ENCODE measurements at regions not wholly inside any gene's neighbourhood (a gene's known extent, or its start where the extent isn't known, plus 50 kb on each side); places are given as distances from the start of the nearest gene placed in this dataset.

GRCh38 chr15:69520067-69520466 is 67.4 kb downstream of the RPLP1 start:
- no peaks in the 10 kb centered on the region for H3K36me3 ChIP-seq (ENCODE audit: insufficient read depth, low read length)
- H3K27ac ChIP-seq (ENCODE audit: low read depth, low read length), result no peak overlapping the region
- H3K27me3 ChIP-seq (ENCODE audit: control insufficient read depth in 1 of 2, insufficient read depth in 2 of 2, low read length in 2 of 2), result no peaks in the 10 kb centered on the region
- H3K4me1 ChIP-seq (ENCODE audit: insufficient read depth, low read length), result no peaks in the 10 kb centered on the region
- no peak overlapping the region for H3K9ac ChIP-seq (ENCODE audit: low read length)
- no peaks in the 10 kb centered on the region for H3K9me3 ChIP-seq (ENCODE audit: low read length)
- no peak overlapping the region for H3K4me3 ChIP-seq (ENCODE audit: low read depth in 1 of 2, low read length in 2 of 2)

- Histone ChIP-seq H3K27me3 (ENCODE audit: control insufficient read depth in 1 of 2, insufficient read depth in 2 of 2, low read length in 2 of 2) (no peaks in the 10 kb centered on the region), H3K36me3 (ENCODE audit: insufficient read depth, low read length) (no peaks in the 10 kb centered on the region), H3K4me1 (ENCODE audit: insufficient read depth, low read length) (no peaks in the 10 kb centered on the region), H3K9me3 (ENCODE audit: low read length) (no peaks in the 10 kb centered on the region), H3K27ac (ENCODE audit: low read depth, low read length) (no peak overlapping the region), H3K4me3 (ENCODE audit: low read depth in 1 of 2, low read length in 2 of 2) (no peak overlapping the region), H3K9ac (ENCODE audit: low read length) (no peak overlapping the region)
These were observed 69.7 kb downstream of the RPLP1 start for GRCh38 chr15:69522361-69522760.

GRCh38 chr15:69523010-69524001 is 70.7 kb downstream of the RPLP1 start:
- H3K9me3 ChIP-seq (ENCODE audit: low read length), result no peaks in the 10 kb centered on the region
- no peak overlapping the region for H3K9ac ChIP-seq (ENCODE audit: low read length)
- no peak overlapping the region for H3K27ac ChIP-seq (ENCODE audit: low read depth, low read length)
- no peaks in the 10 kb centered on the region for H3K4me1 ChIP-seq (ENCODE audit: insufficient read depth, low read length)
- no peaks in the 10 kb centered on the region for H3K36me3 ChIP-seq (ENCODE audit: insufficient read depth, low read length)
- H3K4me3 ChIP-seq (ENCODE audit: low read depth in 1 of 2, low read length in 2 of 2), result no peak overlapping the region
- no peaks in the 10 kb centered on the region for H3K27me3 ChIP-seq (ENCODE audit: control insufficient read depth in 1 of 2, insufficient read depth in 2 of 2, low read length in 2 of 2)

- H3K4me3 ChIP-seq (ENCODE audit: low read depth in 1 of 2, low read length in 2 of 2), result no peak overlapping the region
These were observed 71.7 kb downstream of the RPLP1 start for GRCh38 chr15:69524296-69524695.

GRCh38 chr15:69524814-69525213 is 72.2 kb downstream of the RPLP1 start:
- H3K9me3 ChIP-seq (ENCODE audit: low read length), result no peaks in the 10 kb centered on the region
- no peak overlapping the region for H3K9ac ChIP-seq (ENCODE audit: low read length)
- no peaks in the 10 kb centered on the region for H3K27me3 ChIP-seq (ENCODE audit: control insufficient read depth in 1 of 2, insufficient read depth in 2 of 2, low read length in 2 of 2)
- H3K4me1 ChIP-seq (ENCODE audit: insufficient read depth, low read length), result no peaks in the 10 kb centered on the region
- H3K4me3 ChIP-seq (ENCODE audit: low read depth in 1 of 2, low read length in 2 of 2), result no peak overlapping the region
- H3K36me3 ChIP-seq (ENCODE audit: insufficient read depth, low read length), result no peaks in the 10 kb centered on the region
- H3K27ac ChIP-seq (ENCODE audit: low read depth, low read length), result no peak overlapping the region

More at GRCh38 chr15:69524296-69524695, 71.7 kb downstream of the RPLP1 start:
- no peaks in the 10 kb centered on the region for H3K9me3 ChIP-seq (ENCODE audit: low read length)
- no peaks in the 10 kb centered on the region for H3K27me3 ChIP-seq (ENCODE audit: control insufficient read depth in 1 of 2, insufficient read depth in 2 of 2, low read length in 2 of 2)
- H3K4me1 ChIP-seq (ENCODE audit: insufficient read depth, low read length), result no peaks in the 10 kb centered on the region
- H3K27ac ChIP-seq (ENCODE audit: low read depth, low read length), result no peak overlapping the region
- no peak overlapping the region for H3K9ac ChIP-seq (ENCODE audit: low read length)
- no peaks in the 10 kb centered on the region for H3K36me3 ChIP-seq (ENCODE audit: insufficient read depth, low read length)

GRCh38 chr15:69525543-69525942 is 72.9 kb downstream of the RPLP1 start:
- Histone ChIP-seq H3K4me1 (ENCODE audit: insufficient read depth, low read length) (no peaks in the 10 kb centered on the region), H3K36me3 (ENCODE audit: insufficient read depth, low read length) (no peaks in the 10 kb centered on the region), H3K4me3 (ENCODE audit: low read depth in 1 of 2, low read length in 2 of 2) (no peak overlapping the region), H3K27ac (ENCODE audit: low read depth, low read length) (no peak overlapping the region), H3K9ac (ENCODE audit: low read length) (no peak overlapping the region), H3K27me3 (ENCODE audit: control insufficient read depth in 1 of 2, insufficient read depth in 2 of 2, low read length in 2 of 2) (no peaks in the 10 kb centered on the region), H3K9me3 (ENCODE audit: low read length) (no peaks in the 10 kb centered on the region)

- no peaks in the 10 kb centered on the region for H3K36me3 ChIP-seq (ENCODE audit: insufficient read depth, low read length)
- H3K27ac ChIP-seq (ENCODE audit: low read depth, low read length), result no peak overlapping the region
- no peak overlapping the region for H3K9ac ChIP-seq (ENCODE audit: low read length)
These were observed 73.8 kb downstream of the RPLP1 start for GRCh38 chr15:69526081-69527061.

GRCh38 chr15:69529141-69529540 is 76.5 kb downstream of the RPLP1 start:
- H3K4me3 ChIP-seq (ENCODE audit: low read depth in 1 of 2, low read length in 2 of 2), result no peak overlapping the region
- H3K27ac ChIP-seq (ENCODE audit: low read depth, low read length), result no peak overlapping the region
- peaks cover 11% of the 10 kb centered on the region for H3K4me1 ChIP-seq (ENCODE audit: insufficient read depth, low read length)
- no peaks in the 10 kb centered on the region for H3K9me3 ChIP-seq (ENCODE audit: low read length)
- no peaks in the 10 kb centered on the region for H3K36me3 ChIP-seq (ENCODE audit: insufficient read depth, low read length)
- no peak overlapping the region for H3K9ac ChIP-seq (ENCODE audit: low read length)
- no peaks in the 10 kb centered on the region for H3K27me3 ChIP-seq (ENCODE audit: control insufficient read depth in 1 of 2, insufficient read depth in 2 of 2, low read length in 2 of 2)

More at GRCh38 chr15:69526081-69527061, 73.8 kb downstream of the RPLP1 start:
- Histone ChIP-seq H3K4me3 (ENCODE audit: low read depth in 1 of 2, low read length in 2 of 2) (no peak overlapping the region), H3K9me3 (ENCODE audit: low read length) (no peaks in the 10 kb centered on the region), H3K4me1 (ENCODE audit: insufficient read depth, low read length) (peaks cover 6% of the 10 kb centered on the region), H3K27me3 (ENCODE audit: control insufficient read depth in 1 of 2, insufficient read depth in 2 of 2, low read length in 2 of 2) (no peaks in the 10 kb centered on the region)

GRCh38 chr15:69529961-69530633 is 77.5 kb downstream of the RPLP1 start:
- H3K27me3 ChIP-seq (ENCODE audit: control insufficient read depth in 1 of 2, insufficient read depth in 2 of 2, low read length in 2 of 2), result no peaks in the 10 kb centered on the region

GRCh38 chr15:69530991-69531664 is 78.5 kb downstream of the RPLP1 start:
- Histone ChIP-seq H3K36me3 (ENCODE audit: insufficient read depth, low read length) (no peaks in the 10 kb centered on the region), H3K9me3 (ENCODE audit: low read length) (no peaks in the 10 kb centered on the region), H3K9ac (ENCODE audit: low read length) (no peak overlapping the region), H3K27ac (ENCODE audit: low read depth, low read length) (no peak overlapping the region), H3K4me1 (ENCODE audit: insufficient read depth, low read length) (peaks cover 11% of the 10 kb centered on the region), H3K27me3 (ENCODE audit: control insufficient read depth in 1 of 2, insufficient read depth in 2 of 2, low read length in 2 of 2) (no peaks in the 10 kb centered on the region), H3K4me3 (ENCODE audit: low read depth in 1 of 2, low read length in 2 of 2) (no peak overlapping the region)

More at GRCh38 chr15:69529961-69530633, 77.5 kb downstream of the RPLP1 start:
- H3K4me1 ChIP-seq (ENCODE audit: insufficient read depth, low read length), result peaks cover 11% of the 10 kb centered on the region
- H3K36me3 ChIP-seq (ENCODE audit: insufficient read depth, low read length), result no peaks in the 10 kb centered on the region
- no peak overlapping the region for H3K9ac ChIP-seq (ENCODE audit: low read length)
- H3K4me3 ChIP-seq (ENCODE audit: low read depth in 1 of 2, low read length in 2 of 2), result no peak overlapping the region
- H3K27ac ChIP-seq (ENCODE audit: low read depth, low read length), result no peak overlapping the region
- no peaks in the 10 kb centered on the region for H3K9me3 ChIP-seq (ENCODE audit: low read length)

All from muscle layer of colon (tissue), 2 donors.